Keratinocyte (primary cell): ENCODE measurements at regions not wholly inside any gene's neighbourhood (a gene's known extent, or its start where the extent isn't known, plus 50 kb on each side); places are given as distances from the start of the nearest gene placed in this dataset.

ENCODE experiments used
- CTCF ChIP-seq, 3 experiments: IDR thresholded peaks in 1 of 3; conservative IDR thresholded peaks in 1 of 3; optimal IDR thresholded peaks in 1 of 3; 2 replicates in 2 of 3; 3 replicates in 1 of 3; pipeline versions ENCODE3 to v1.5.1; 2011; ENCODE audit warnings: low read length in 3 of 3, mild to moderate bottlenecking in 3 of 3, moderate library complexity in 2 of 3, control low read depth in 1 of 3, inconsistent platforms in 1 of 3; ENCODE audit not compliant: insufficient read depth in 2 of 3; ENCODE audit errors: extremely low read depth in 1 of 3
- EZH2 ChIP-seq: IDR thresholded peaks from one replicate; pipeline ENCODE4 v1.6.1; 2012; ENCODE audit warnings: inconsistent platforms, mild to moderate bottlenecking, low read length, moderate library complexity

- TF ChIP-seq CTCF (optimal IDR thresholded peaks at IDR 0.05 in 1 of 3, IDR thresholded peaks at IDR 0.05 in 1 of 3, conservative IDR thresholded peaks at IDR 0.05 in 1 of 3; ENCODE audit: extremely low read depth in 1 of 3, insufficient read depth in 2 of 3, low read length in 3 of 3) (no peak), EZH2 (no peak)
Observed at GRCh38 chr5:101677961-101678360, 618.1 kb downstream of the SLCO4C1 start.
